CD4-positive, alpha-beta T cell (primary cell): ENCODE measurements at regions not wholly inside any gene's neighbourhood (a gene's known extent, or its start where the extent isn't known, plus 50 kb on each side); places are given as distances from the start of the nearest gene placed in this dataset.

ENCODE experiments used
- ATAC-seq: fragments of 200-7000 bp; cut with Tn5 transposase; one replicate; pipeline ENCODE4 v1.10.0; 2022; ENCODE audit warnings: mild to moderate bottlenecking; ENCODE audit not compliant: poor library complexity
- CTCF ChIA-PET: fragments of 350-600 bp; sonication (Branson Sonifier 250); formaldehyde crosslinking; loops from one replicate; lab custom pipeline; 2021; ENCODE audit warnings: antibody characterized with exemption, inconsistent platforms; lab: Charles Lee
- POLR2A ChIA-PET: fragments of 350-600 bp; sonication (Branson Sonifier 250); formaldehyde crosslinking; loops from one replicate; lab custom pipeline; 2021; ENCODE audit warnings: antibody characterized with exemption, inconsistent platforms; lab: Charles Lee
- DNase-seq, 14 experiments: peaks; one replicate each; pipeline ENCODE4 v3.0.0-alpha.2; 2013 to 2020; ENCODE audit warnings: mixed read lengths in 2 of 14
- H3K27ac ChIP-seq, 2 donors: one replicate each; pipeline versions ENCODE4 v1.5.1 to v1.7.0; 2013; ENCODE audit warnings: low read length in 2 of 2, low read depth in 1 of 2, mild to moderate bottlenecking in 1 of 2
- H3K27me3 ChIP-seq, 2 experiments: 1 replicate in 1 of 2; 2 replicates in 1 of 2; pipeline versions ENCODE4 v1.6.1 to v1.7.0; 2013; ENCODE audit warnings: low read length in 2 of 2, control low read depth in 1 of 2, mild to moderate bottlenecking in 1 of 2, moderate library complexity in 1 of 2; ENCODE audit not compliant: insufficient read depth in 2 of 2, control insufficient read depth in 1 of 2
- H3K36me3 ChIP-seq: one replicate; pipeline ENCODE4 v1.6.1; 2013; ENCODE audit warnings: low read length, control low read depth; ENCODE audit not compliant: insufficient read depth
- H3K4me1 ChIP-seq: one replicate; pipeline ENCODE4 v1.6.1; 2013; ENCODE audit warnings: low read length, control low read depth; ENCODE audit not compliant: insufficient read depth
- H3K4me3 ChIP-seq: one replicate; pipeline ENCODE4 v1.5.1; 2013; ENCODE audit warnings: mild to moderate bottlenecking, low read length, moderate library complexity
- H3K9me3 ChIP-seq, 2 experiments: 1 replicate in 1 of 2; 2 replicates in 1 of 2; pipeline versions ENCODE4 v1.6.1 to v1.7.0; 2013; ENCODE audit warnings: low read length in 2 of 2, mild to moderate bottlenecking in 2 of 2, control low read depth in 1 of 2, moderate library complexity in 1 of 2; ENCODE audit not compliant: control insufficient read depth in 1 of 2, insufficient read depth in 1 of 2
- H3K27ac Mint-ChIP-seq: one replicate; pipeline ENCODE4 v1.8.0; 2020; ENCODE audit warnings: mixed read lengths
- H3K27me3 Mint-ChIP-seq: one replicate; pipeline ENCODE4 v1.8.0; 2021; ENCODE audit warnings: mixed read lengths
- H3K36me3 Mint-ChIP-seq: one replicate; pipeline ENCODE4 v1.8.0; 2021; ENCODE audit warnings: low read depth, mixed read lengths
- H3K4me1 Mint-ChIP-seq: one replicate; pipeline ENCODE4 v1.8.0; 2021; ENCODE audit warnings: low read depth, mixed read lengths
- H3K4me3 Mint-ChIP-seq: one replicate; pipeline ENCODE4 v1.8.0; 2020; ENCODE audit warnings: mild to moderate bottlenecking, mixed read lengths
- H3K9me3 Mint-ChIP-seq: one replicate; pipeline ENCODE4 v1.8.0; 2020; ENCODE audit warnings: mixed read lengths
- intact Hi-C, 2 experiments: fragments of 100-400 bp; cut with DNase I in 1 of 2; cut with micrococcal nuclease in 1 of 2; formaldehyde crosslinking; loops; one replicate each; pipeline versions ENCODE4 v1.15.1 to v1.9.0; 2023 to 2025; cut with DNase I, micrococcal nuclease
- TF ChIP-seq, protein P1 (sequence below): fragments of 200-600 bp; IDR thresholded peaks from one replicate; pipeline ENCODE4 v1.8.0; 2022; ENCODE audit warnings: antibody characterized with exemption, mild to moderate bottlenecking

GRCh38 chr6:82419132-82419581 is 55.5 kb downstream of the TPBG start:
- Mint-ChIP-seq H3K27ac (no peak overlapping the region), H3K4me1 (no peaks in the 10 kb centered on the region), H3K4me3 (no peak overlapping the region), H3K27me3 (no peaks in the 10 kb centered on the region), H3K9me3 (no peaks in the 10 kb centered on the region), H3K36me3 (no peaks in the 10 kb centered on the region)
- Histone ChIP-seq H3K27ac (no peak overlapping the region), H3K9me3 (no peaks in the 10 kb centered on the region), H3K36me3 (no peaks in the 10 kb centered on the region), H3K4me1 (no peaks in the 10 kb centered on the region), H3K27me3 (no peaks in the 10 kb centered on the region), H3K4me3 (no peak overlapping the region)
- no peak for ATAC-seq
- CTCF ChIA-PET: no interaction called here
- TF ChIP-seq, protein P1, sequence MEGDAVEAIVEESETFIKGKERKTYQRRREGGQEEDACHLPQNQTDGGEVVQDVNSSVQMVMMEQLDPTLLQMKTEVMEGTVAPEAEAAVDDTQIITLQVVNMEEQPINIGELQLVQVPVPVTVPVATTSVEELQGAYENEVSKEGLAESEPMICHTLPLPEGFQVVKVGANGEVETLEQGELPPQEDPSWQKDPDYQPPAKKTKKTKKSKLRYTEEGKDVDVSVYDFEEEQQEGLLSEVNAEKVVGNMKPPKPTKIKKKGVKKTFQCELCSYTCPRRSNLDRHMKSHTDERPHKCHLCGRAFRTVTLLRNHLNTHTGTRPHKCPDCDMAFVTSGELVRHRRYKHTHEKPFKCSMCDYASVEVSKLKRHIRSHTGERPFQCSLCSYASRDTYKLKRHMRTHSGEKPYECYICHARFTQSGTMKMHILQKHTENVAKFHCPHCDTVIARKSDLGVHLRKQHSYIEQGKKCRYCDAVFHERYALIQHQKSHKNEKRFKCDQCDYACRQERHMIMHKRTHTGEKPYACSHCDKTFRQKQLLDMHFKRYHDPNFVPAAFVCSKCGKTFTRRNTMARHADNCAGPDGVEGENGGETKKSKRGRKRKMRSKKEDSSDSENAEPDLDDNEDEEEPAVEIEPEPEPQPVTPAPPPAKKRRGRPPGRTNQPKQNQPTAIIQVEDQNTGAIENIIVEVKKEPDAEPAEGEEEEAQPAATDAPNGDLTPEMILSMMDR: no peak
- intact Hi-C loops: no loop called here
- POLR2A ChIA-PET: no interaction called here
- no peak for DNase-seq

DNA sequence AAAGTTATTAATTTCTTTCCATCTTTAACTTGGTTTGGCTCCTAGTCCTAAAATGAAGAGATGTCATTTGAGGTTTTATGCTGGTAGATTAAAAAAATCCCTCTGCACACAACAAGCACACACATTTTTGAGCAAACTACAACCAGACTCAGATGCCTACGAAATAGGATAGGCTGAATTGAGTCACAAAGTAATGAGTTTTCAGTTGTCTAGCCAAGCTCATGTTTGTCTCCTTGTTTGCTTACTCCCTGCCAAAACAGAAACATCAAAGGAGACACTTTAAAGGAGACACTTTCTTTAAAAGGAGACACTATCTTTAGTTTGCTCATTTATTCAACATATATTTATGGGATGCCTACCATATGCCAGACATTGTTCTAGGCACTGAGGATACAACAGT is 56.2 kb downstream of the TPBG start:
- H3K27ac Mint-ChIP-seq: no peak overlapping the region
- H3K9me3 ChIP-seq: no peaks in the 10 kb centered on the region
- H3K36me3 Mint-ChIP-seq: no peaks in the 10 kb centered on the region
- H3K9me3 Mint-ChIP-seq: no peaks in the 10 kb centered on the region
- intact Hi-C loops: no loop called here
- H3K27me3 Mint-ChIP-seq: no peaks in the 10 kb centered on the region
- no peaks in the 10 kb centered on the region for H3K36me3 ChIP-seq
- ChIA-PET CTCF (no interaction called here), POLR2A (no interaction called here)
- no peak overlapping the region for H3K4me3 ChIP-seq
- no peak overlapping the region for H3K4me3 Mint-ChIP-seq
- TF ChIP-seq, protein P1: no peak
- H3K4me1 Mint-ChIP-seq: no peaks in the 10 kb centered on the region
- no peaks in the 10 kb centered on the region for H3K4me1 ChIP-seq
- DNase-seq (no peak), ATAC-seq (no peak)
- no peak overlapping the region for H3K27ac ChIP-seq
- no peaks in the 10 kb centered on the region for H3K27me3 ChIP-seq

DNA sequence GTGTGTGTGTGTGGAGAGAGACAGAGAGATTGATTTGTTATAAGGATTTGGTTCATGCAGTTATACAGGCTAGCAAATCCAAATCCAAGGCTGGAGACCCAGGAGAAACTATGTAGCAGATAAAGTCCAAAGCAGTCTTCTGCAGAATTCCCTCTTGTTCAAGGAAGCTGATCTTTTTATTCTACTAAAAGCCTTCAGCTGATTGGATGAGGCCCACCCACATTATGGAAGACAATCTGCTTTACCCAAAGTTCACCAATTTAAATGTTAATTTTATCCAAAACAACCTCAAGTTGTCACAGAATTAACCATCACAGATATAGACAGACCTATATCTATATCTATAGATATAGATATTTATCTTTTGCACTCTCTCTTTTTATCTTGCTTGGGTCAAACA is 67.0 kb downstream of the TPBG start:
- H3K9me3 ChIP-seq: peaks cover 0 to 2% of the 10 kb centered on the region in 2 experiments
- ATAC-seq: no peak
- CTCF ChIA-PET: no interaction called here
- no peaks in the 10 kb centered on the region for H3K4me1 ChIP-seq
- no peaks in the 10 kb centered on the region for H3K36me3 Mint-ChIP-seq
- no peak for DNase-seq
- H3K27me3 ChIP-seq: no peaks in the 10 kb centered on the region
- H3K27ac ChIP-seq: no peak overlapping the region
- H3K4me3 ChIP-seq: no peak overlapping the region
- H3K4me1 Mint-ChIP-seq: no peaks in the 10 kb centered on the region
- TF ChIP-seq, protein P1: no peak
- H3K4me3 Mint-ChIP-seq: no peak overlapping the region
- H3K27me3 Mint-ChIP-seq: no peaks in the 10 kb centered on the region
- H3K27ac Mint-ChIP-seq: no peak overlapping the region
- no peaks in the 10 kb centered on the region for H3K36me3 ChIP-seq
- intact Hi-C loops: no loop called here
- H3K9me3 Mint-ChIP-seq: no peaks in the 10 kb centered on the region
- POLR2A ChIA-PET: no interaction called here
